ENCODE measurements at regions not wholly inside any gene's neighbourhood (a gene's known extent, or its start where the extent isn't known, plus 50 kb on each side); places are given as distances from the start of the nearest gene placed in this dataset.

DNA sequence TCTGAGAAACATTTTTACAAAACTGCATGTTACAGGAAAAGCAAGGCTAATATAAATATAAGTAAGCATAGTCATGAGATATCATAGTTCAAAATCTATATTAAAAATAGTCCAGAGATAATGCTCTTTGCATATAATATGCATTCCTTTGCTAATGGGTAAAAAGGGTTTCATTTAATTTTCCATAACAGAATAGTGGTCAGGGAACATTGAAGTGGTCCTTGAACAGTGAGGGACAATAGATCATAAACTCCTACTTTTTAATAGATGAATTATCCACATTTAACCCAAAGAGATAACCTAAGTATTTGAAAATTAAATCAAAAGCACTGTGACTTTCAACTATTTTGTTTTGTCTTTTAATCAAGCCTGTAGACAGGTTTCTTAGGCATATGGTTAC, 243.1 kb upstream of the ADGRB3 start:
- no peak for DNase-seq (ENCODE audit: low read depth)

DNA sequence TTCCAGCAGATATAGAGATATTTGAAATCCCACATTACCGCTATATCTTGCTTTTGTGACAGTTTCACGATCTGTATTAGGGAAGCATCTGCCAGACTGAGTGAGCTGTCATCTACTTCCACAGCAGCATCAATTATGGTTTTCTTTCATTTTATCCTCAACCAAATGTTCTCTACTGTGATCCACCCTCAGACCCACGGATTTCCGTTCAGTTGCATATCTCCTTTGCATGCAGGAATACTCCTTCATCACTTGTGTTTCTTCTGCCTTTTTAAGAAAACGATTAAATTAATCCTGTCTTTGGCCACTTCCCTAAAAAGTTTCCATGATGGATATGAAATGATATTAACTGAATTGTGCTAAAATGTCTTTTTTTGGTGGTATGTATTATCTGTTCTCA, 262.1 kb upstream of the ADGRB3 start:
- DNase-seq (ENCODE audit: low read depth) = no peak

DNA sequence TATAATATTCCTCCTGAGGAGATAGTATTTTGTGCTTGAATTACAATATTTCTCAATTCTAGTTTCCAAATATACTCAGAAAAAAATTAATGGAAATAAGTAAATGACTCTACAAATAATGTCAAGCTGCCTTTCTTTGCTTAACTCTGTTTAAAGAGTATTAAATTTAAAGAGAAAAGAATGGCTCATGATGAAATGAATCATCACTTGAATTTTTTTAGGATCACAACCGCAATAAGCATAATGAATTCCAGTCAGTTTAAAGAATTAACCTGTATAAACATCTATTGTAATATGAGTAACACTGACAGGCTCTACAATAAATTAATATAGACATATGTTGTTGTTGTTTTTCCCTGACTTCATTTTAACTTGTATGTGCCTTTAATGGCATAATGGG, 266.2 kb upstream of the ADGRB3 start:
- DNase-seq (ENCODE audit: low read depth) = peak; percentile 46

DNA sequence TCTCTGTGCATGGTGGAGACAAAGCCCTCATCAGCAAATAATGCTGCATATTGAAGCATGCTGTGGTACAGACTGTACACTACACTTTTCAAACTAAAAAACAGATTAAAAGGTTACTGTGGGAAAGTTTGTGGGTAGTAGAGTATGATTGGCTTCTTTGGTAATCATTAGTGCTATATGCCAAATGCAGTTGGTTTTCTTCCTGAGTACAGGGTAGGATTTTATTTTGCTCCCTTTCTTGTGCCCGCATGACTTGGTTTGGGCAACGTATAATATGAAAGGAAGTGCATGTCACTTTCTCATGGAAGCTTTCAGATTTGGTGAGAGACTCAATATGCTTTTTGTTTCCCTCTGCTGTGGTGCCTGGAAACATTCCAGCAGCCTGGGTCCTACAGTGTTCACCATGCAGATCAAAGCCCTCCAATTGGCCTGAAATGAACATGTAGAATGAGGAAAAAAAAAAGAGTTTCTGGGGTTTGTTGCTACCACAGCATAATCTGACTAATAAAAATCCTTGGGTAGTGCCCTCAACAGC, 270.7 kb upstream of the ADGRB3 start:
- DNase-seq (ENCODE audit: low read depth) = peak; percentile 16

DNA sequence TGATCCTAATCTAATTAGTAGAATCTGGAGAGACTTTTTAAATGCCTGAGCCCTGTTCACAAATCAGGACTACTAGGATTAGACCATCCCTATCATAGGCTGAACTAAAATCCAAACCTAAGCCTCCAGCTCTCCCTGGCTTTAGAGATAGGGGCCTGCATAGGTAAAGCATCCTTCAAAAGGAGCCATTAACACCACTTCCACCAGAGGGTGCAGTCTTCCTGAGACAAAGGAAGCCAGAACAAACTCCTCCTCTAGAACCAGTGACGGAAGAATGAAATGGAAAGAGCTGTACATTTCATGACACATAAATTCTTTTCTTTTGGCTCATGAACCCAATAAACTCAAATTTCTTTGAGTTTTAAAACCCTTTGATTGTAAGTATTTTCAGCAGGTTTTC, 291.2 kb upstream of the ADGRB3 start:
- peak; percentile 79 for DNase-seq (ENCODE audit: low read depth)

DNA sequence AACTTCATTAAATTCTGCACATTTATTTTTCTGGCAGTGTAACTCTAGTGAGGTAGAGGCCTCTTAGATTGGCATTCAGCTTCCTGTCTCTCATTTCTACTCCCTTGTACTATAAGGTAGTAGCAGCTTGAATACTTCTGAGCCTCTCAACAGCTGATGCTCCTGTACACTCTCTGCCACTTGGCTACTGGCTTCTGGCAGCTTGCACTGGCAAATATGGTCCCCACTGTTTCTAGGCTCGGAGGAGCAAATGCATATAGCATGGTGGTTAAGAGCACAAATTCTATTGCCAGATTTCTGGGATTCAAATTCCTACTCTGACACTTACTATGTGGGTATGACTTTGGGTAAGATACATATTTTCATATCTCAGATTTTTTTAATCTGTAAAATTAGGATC, 292.8 kb upstream of the ADGRB3 start:
- no peak for DNase-seq (ENCODE audit: low read depth)

DNA sequence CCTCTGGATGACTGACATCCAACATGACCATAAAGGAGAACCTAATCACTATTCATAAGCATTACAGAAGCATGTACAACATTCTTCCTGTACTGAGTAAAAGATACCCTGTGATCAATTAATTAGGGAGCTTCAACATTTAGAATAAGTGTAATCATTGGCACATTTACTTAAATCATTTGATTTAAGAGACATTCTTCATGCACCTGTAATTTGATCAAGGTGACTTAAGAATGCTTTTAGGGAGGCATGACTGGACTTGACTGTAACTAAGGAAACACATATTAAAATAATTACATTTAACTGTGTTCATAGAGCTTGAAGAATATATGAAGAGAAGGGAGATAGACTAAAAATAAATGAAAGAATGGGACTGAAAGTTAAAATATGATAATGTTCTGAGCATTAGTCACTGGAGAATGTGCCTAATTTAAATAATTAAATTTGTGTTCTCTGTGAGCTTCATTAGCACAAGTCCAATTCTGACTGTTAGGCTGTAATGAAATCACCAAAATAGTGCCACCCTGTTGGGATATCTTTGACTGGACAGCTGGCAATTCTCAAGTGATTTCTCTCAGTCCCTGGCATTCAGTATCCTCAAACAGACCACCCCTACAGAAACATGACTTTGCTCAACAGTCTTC, 295.5 kb upstream of the ADGRB3 start:
- no peak for DNase-seq (ENCODE audit: low read depth)

DNA sequence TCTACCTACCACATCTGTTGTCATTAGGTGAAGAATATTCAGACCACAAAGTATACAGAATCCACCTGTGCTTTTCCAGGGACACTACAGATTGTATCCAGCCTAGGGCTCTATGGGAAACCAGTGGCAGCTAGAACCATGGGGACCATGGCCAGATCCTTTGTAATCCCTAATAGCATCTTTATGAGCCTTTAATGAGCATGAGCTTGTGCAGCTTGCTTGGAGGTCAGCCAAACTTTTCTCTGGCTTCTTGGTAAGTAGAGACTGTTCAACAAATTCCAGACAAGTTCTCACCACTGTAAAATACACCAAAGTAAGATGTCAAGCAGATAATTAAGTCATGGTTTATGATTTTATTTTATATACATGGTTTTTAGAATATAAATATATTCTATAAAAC, 301.6 kb upstream of the ADGRB3 start:
- DNase-seq (ENCODE audit: low read depth) = peak; percentile 60

DNA sequence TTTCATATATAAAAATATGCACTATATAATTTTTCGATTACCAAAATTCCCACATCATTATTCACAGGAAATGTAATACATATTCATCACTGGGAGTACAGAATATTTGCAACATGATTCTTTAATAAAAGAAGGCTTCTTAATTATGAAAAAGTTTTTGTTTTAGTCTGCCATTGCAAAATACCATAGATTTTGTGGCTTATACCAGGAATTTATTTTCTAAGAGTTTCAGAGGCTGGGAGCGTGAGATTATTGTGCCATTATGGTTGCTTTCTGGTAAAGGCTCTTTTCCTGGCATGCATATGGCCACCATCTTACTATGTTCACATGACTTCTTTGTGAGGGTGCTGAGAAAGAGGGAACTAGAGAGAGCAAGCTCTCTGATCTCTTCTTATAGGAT, 306.9 kb upstream of the ADGRB3 start:
- DNase-seq (ENCODE audit: low read depth) = no peak

DNA sequence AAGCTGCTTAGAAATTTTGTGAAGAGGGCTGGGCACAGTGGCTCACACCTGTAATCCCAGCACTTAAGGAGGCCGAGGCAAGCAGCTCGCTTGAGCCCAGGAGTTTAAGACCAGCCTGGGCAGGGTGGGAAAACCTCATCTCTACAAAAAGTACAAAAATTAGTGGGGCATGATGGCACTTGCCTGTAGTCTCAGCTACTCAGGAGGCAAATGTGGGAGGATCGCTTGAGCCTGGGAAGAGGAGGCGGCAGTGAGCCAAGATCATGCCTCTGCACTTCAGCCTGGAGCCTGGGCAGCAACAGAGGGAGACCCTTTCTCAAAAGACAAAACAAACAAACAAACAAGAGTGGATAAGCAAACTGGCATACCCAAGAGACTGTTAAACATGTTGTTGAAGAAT, 308.3 kb upstream of the ADGRB3 start:
- DNase-seq (ENCODE audit: low read depth) = no peak

DNA sequence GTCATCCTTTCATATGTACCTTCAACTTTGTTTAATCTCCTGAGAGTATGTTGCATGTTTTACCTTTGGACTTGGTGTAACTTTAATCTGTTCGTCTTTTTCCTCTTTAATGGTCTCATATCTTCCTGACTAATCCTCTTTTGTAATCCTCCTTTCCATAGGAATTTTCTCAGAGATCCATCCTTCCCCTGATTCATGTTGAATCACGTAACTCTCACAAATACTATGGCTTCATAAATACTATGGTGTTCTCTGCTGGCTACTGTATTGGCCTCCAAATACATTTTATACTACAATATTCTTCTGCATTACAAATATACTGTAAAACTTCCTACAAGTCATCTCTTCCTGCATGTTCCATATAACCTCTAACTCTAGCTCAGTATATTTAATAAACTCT, 317.7 kb upstream of the ADGRB3 start:
- no peak for DNase-seq (ENCODE audit: low read depth)

DNA sequence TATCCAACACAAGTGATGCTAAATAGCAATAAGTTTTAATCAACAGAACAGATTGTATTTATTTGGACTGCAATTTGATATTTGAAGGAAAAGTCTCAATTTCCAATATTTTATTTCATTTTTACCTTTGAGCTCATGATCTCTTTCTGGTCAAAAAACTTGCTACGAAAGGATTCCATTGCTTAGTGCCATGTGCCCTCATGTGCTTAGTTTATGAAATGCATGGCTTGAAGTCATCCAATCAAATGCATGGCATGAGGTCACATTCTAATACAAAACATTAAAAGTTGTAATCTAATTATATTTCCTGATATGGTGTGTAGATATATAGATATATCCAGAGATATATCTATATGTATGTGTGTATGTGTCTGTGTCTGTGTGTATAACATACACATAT, 321.2 kb upstream of the ADGRB3 start:
- peak; percentile 61 for DNase-seq (ENCODE audit: low read depth)

DNA sequence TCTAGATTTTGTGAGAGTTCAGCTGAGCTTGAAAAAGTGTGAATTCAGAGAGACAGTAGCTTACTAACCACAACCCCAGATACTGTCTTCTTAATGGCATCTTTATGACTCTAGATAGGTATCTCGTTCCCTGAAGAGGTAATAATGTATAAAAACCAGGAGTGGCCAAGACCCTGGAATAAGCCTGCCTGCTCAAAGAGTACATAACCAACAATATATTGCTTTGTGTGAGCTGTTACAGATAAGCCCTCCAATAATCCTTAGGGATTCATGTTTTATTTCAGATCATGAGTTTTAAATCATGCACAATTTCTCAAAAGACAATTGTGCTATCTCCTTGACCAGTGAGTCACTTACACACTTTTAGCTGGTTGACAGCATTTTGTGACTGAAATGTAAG, 327.8 kb upstream of the ADGRB3 start:
- no peak for DNase-seq (ENCODE audit: low read depth)

DNA sequence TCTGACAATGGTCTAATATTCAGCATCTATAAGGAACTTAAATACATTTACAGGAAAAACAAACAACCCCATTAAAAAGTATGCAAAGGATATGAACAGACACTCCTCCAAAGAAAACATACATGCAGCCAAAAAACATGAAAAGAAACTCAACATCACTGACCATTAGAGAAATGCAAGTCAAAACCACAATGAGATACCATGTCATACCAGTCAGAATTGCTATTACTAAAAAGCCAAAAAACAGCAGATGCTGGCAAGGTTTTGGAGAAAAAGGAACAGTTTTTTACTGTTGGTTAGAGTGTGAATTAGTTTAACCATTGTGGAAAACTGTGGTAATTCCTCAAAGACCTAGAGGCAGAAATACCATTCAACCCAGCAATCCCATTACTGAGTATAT, 339.0 kb upstream of the ADGRB3 start:
- peak; percentile 59 for DNase-seq (ENCODE audit: low read depth)

DNA sequence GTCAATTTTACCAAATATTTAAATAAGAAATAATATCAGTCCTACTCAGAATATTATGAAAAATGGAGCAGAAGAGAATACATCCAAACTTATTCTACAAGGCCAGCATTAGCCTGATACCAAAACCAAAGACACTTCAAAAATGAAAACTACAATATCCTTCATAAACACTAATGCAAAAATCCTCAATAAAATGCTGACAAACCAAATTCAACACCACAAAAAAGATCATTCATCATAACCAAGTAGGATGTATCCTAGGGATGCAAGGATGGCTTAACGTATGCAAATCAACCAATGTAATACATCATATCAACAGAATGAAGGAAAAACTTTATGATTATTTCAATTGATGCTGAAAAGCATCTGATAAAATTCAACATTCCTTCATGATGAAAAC, 352.4 kb upstream of the ADGRB3 start:
- DNase-seq (ENCODE audit: low read depth) = no peak

DNA sequence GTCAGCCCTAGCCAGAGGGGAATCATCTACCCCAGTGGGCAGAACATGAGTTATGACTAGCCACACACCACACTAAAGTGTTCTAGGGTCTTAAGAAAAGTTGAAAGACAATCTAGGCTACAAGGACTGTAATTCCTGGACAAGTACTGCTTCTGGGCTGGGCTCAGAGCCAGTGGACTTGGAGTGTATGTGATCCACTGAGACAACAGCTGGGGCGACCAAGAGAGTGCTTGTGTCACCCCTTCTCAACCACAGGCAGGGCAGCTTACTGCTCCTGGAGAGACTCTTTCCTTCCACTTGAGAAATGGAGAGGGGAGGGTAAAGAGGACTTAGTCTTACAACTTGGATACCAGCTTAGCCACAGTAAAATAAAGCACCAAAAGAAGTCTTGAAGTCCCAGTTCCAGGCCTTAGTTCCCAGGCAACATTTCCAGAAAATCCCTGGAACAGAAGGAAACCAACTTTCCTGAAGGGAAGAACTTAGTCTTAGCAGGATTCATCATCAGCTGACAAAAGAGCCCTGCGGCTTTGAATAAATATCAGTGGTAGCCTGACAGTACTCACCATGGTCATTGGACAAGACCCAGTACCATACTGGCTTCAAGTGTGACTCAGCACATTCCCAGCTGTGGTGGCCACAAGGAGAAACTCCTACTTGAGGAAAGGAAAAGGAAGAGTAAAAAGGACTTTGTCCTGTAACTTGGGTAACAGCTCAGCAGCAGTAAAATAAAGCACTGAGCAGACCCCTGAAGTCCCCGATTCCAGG, 355.1 kb upstream of the ADGRB3 start:
- peak; percentile 97 for DNase-seq (ENCODE audit: low read depth)

DNA sequence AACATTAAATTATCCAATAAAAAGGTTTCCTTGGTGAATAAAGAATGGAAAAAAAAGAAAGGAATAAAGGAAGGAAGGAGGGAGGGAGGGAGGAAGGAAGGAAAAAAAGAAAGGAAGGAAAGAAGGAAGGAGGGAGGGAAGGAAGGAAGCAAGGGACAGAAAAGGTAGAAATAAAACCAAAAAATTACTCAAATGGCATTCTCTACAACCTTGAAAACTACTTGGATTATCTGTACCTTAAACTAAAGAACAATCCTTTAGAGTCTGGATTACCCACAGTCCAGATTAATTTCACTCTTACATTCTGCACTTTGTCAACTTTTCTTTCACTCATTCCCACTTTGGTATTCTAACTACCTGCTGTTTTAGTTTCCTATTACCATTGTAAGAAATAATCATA, 361.8 kb upstream of the ADGRB3 start:
- DNase-seq (ENCODE audit: low read depth) = no peak

DNA sequence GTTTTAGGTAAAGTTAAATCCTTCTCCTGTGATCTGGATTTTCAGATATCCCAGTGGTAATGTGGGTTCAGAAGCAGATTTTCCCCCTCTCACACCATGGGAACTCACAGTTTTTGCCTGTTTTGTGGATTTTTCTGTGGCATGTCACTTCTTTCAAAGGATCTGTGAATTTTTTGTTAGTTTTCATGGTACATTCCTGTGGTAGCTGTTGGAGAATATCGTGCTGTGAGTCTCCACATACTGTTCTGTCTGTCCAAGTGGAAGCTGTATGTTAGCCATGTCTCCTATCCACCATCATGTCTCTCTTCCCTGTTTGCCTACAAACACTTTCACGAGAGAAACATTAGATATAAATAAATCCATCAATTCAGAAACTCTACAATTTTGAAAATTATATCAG, 378.7 kb upstream of the ADGRB3 start:
- DNase-seq (ENCODE audit: low read depth) = no peak

DNA sequence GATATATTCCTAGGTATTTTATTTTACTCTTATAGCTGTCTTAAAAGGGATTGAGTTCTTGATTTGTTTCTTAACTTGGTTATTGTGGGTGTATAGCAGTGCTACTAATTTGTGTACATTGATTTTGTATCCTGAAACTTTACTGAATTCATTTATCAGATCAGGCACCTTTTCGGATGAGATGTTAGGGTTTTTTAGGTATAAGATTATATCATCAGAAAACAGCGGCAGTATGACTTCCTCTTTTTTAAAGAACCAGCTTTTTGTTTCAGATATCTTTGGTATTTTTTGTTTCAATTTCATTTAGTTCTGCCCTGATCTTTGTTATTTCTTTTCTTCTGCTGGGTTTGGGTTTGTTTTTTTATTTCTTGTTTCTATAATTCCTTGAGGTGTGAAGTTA, 382.4 kb upstream of the ADGRB3 start:
- no peak for DNase-seq (ENCODE audit: low read depth)

DNA sequence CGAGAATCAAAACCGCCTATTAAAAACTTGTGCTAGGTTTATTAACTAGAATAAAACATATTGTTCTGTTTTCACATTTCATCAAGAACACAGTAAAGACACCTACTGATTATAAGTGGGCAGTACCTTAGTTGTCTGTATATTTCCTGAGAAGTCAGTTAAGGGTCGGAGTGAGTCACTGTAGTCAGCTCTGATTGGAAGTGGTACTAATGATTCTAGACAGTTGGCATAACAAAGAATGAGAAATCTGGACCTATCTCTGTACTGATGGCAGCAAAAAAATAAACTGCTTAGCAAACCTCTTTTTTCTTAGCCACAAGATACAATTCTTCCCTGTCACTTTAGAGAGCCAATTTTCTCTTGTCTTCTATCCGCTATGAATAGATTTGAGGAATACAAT, 387.3 kb upstream of the ADGRB3 start:
- peak; percentile 70 for DNase-seq (ENCODE audit: low read depth)

DNA sequence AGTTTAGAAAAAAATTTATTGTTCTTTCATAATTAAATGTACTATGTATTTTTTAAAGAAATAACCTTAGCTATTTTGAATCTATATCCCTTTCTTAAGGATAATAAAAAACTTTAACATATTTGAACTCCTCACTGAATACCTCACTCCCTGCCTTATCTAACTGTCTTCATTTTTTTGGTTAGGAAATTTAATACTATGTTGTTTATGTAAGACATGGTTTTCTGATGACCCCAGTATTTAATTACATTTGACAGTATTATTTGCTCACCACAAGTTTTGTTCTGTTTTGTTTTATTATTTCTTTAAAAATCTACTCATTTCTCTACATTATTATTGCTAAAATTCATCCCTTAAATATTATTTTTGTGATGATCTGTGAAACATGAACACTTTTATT, 394.4 kb upstream of the ADGRB3 start:
- DNase-seq (ENCODE audit: low read depth) = peak; percentile 62

DNA sequence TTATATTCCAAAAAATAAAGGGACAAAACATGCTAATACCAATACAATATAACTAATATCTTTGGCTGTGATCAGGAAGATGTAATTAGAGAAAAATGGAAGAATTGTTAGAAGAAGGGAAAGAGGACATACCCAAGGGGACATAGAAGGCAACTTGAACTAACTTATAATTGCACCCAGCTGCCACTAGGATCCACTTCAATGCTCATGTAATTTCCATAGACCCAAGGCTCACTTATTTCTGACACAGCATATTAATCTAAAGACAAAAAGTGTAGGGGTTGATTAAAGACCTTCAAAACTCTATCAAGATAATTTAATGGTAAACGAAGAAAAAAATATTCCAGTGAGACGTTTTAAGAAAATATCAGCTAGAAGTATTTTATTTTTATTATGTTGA, 396.0 kb upstream of the ADGRB3 start:
- DNase-seq (ENCODE audit: low read depth) = no peak

DNA sequence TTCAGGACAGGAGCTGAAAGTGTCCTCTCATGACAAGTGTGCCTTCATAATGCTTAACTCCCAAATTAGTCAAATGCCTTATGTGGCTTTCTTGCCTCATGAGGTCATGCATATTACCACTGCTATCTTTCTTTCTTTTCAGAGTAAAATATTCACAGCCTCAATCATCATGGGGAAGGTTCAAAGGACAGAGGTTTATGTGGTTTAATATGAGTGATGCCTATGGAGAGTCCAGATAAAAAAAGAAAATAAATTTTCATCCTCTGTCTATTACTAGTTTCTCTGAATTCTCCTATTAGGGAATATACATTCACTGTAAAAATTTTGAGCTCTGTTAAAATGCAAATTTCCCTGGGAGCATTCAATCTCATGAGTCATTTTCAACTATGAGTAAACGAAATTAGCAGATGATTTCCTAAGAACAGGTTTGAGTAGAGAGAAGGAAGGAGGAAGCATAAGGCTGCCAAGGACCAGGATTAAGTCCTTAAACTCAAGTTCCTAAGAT, 396.9 kb upstream of the ADGRB3 start:
- DNase-seq (ENCODE audit: low read depth) = peak; percentile 88

All from M059J (cell line).